GM23338 (cell line): ENCODE measurements at regions not wholly inside any gene's neighbourhood (a gene's known extent, or its start where the extent isn't known, plus 50 kb on each side); places are given as distances from the start of the nearest gene placed in this dataset.

Source experiments
- ATAC-seq: fragments of 200-7000 bp; cut with Tn5 transposase; 3 replicates; pipeline ENCODE4 v1.9.1; 2020
- DNase-seq: peaks from one replicate; pipeline ENCODE4 v3.0.0-alpha.2; 2015; ENCODE audit warnings: low spot score
- H2AFZ ChIP-seq: fragments of 200-600 bp; sonication (generic); 2 replicates; pipeline ENCODE4 v1.8.0; 2016; ENCODE audit warnings: antibody characterized with exemption, mild to moderate bottlenecking, moderate library complexity
- H3F3A ChIP-seq: fragments of 200-600 bp; sonication (generic); replicated peaks from 2 replicates; pipeline ENCODE4 v1.8.0; 2017; ENCODE audit warnings: antibody characterized with exemption, mixed run types, low read depth
- H3K27ac ChIP-seq: fragments of 200-600 bp; sonication (generic); 2 replicates; pipeline ENCODE4 v1.6.1; 2016; ENCODE audit warnings: low read depth
- H3K27me3 ChIP-seq: fragments of 200-600 bp; sonication (generic); 2 replicates; pipeline ENCODE4 v1.8.0; 2016; ENCODE audit warnings: mild to moderate bottlenecking, mixed run types, moderate library complexity; ENCODE audit not compliant: insufficient read depth
- H3K36me3 ChIP-seq: fragments of 200-600 bp; sonication (generic); 2 replicates; pipeline ENCODE4 v1.8.0; 2016; ENCODE audit warnings: mild to moderate bottlenecking; ENCODE audit not compliant: insufficient read depth
- H3K4me1 ChIP-seq: fragments of 200-600 bp; sonication (generic); 2 replicates; pipeline ENCODE4 v1.8.0; 2016; ENCODE audit warnings: mild to moderate bottlenecking, moderate library complexity; ENCODE audit not compliant: insufficient read depth
- H3K4me2 ChIP-seq: fragments of 200-600 bp; sonication (generic); 2 replicates; pipeline ENCODE4 v1.7.1; 2017; ENCODE audit warnings: mixed run types
- H3K4me3 ChIP-seq: fragments of 200-600 bp; sonication (generic); 2 replicates; pipeline ENCODE4 v1.6.1; 2016; ENCODE audit warnings: mixed run types
- H3K79me2 ChIP-seq: fragments of 200-600 bp; sonication (generic); replicated peaks from 2 replicates; pipeline ENCODE4 v1.8.0; 2017; ENCODE audit warnings: mild to moderate bottlenecking; ENCODE audit not compliant: insufficient read depth
- H3K9me2 ChIP-seq: fragments of 200-600 bp; sonication (generic); 2 replicates; pipeline ENCODE4 v1.8.0; 2017; ENCODE audit not compliant: insufficient read depth
- H4K20me1 ChIP-seq: fragments of 200-600 bp; sonication (generic); replicated peaks from 2 replicates; pipeline ENCODE4 v1.8.0; 2017; ENCODE audit warnings: mild to moderate bottlenecking; ENCODE audit not compliant: insufficient read depth
- H3K27ac Mint-ChIP-seq: 2 replicates; pipeline ENCODE4 v1.8.0; 2020; ENCODE audit warnings: inconsistent platforms, mild to moderate bottlenecking, moderate library complexity, mixed read lengths
- H3K27me3 Mint-ChIP-seq: 3 replicates; pipeline ENCODE4 v1.8.0; 2022; ENCODE audit warnings: low read depth, mild to moderate bottlenecking, moderate library complexity, mixed read lengths, inconsistent platforms; ENCODE audit not compliant: insufficient read depth, poor library complexity
- H3K36me3 Mint-ChIP-seq: 3 replicates; pipeline ENCODE4 v1.8.0; 2021; ENCODE audit warnings: low read depth, mild to moderate bottlenecking, inconsistent platforms, moderate library complexity, mixed read lengths
- H3K4me1 Mint-ChIP-seq: 3 replicates; pipeline ENCODE4 v1.8.0; 2020; ENCODE audit warnings: mild to moderate bottlenecking, inconsistent platforms, mixed read lengths
- H3K4me3 Mint-ChIP-seq: 3 replicates; pipeline ENCODE4 v1.8.0; 2021; ENCODE audit warnings: moderate library complexity, mild to moderate bottlenecking, inconsistent platforms, mixed read lengths
- H3K9me3 Mint-ChIP-seq: 3 replicates; pipeline ENCODE4 v1.8.0; 2020; ENCODE audit warnings: moderate library complexity, mild to moderate bottlenecking, inconsistent platforms, mixed read lengths
- CTCF ChIP-seq, 2 experiments: fragments of 200-600 bp in 1 of 2; sonication (generic) in 1 of 2; conservative IDR thresholded peaks; 2 replicates each; pipeline versions ENCODE4 v1.5.1 to v1.6.1; 2016 to 2017; ENCODE audit warnings: antibody characterized with exemption in 2 of 2, low read depth in 2 of 2, mild to moderate bottlenecking in 2 of 2, moderate library complexity in 1 of 2
- EZH2 ChIP-seq: fragments of 200-600 bp; sonication (generic); IDR thresholded peaks from one replicate; pipeline ENCODE4 v1.8.0; 2017; ENCODE audit warnings: antibody characterized with exemption, mild to moderate bottlenecking, low read depth; ENCODE audit not compliant: unreplicated experiment
- JUNB ChIP-seq: IDR thresholded peaks from one replicate; pipeline ENCODE4 v1.6.1; 2016; ENCODE audit warnings: antibody characterized with exemption; ENCODE audit not compliant: unreplicated experiment
- ZNF331 ChIP-seq: fragments of 250-450 bp; sonication (Bioruptor Pico); IDR thresholded peaks from 2 replicates; pipeline ENCODE4 v1.5.0; 2020; ENCODE audit warnings: low read depth, mild to moderate bottlenecking, moderate library complexity
- TF ChIP-seq, protein P1 (sequence below): IDR thresholded peaks from one replicate; pipeline ENCODE4 v1.6.1; 2018; ENCODE audit warnings: antibody characterized with exemption; ENCODE audit not compliant: unreplicated experiment
- TF ChIP-seq, protein P2 (sequence below): fragments of 250-450 bp; sonication (Bioruptor Pico); IDR thresholded peaks from 2 replicates; pipeline ENCODE4 v1.5.0; 2020; ENCODE audit warnings: mild to moderate bottlenecking, moderate library complexity

DNA sequence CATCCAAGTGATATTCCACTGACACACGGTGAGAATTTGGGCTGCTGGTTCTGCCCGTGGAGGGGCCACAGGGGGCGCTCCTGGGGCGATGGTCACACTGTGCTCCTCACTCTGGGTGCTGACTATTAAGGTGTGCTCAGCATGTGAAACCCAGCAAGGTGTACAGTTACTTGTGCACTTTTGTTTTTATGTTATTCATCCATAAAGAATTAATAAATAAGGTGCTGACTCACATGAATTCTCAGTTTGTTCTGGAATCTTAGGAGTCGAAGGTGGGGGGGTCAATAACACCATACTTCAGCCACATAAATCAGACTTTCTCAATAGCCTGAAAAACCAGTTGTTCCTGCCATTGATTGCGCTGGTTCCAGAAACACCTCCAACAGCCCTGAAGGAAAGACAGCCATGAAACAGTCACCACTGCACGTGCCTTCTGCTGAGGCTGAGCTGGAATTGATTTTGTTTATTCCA lies 53.5 kb upstream of the SPATA12 start:
- no peaks in the 10 kb centered on the region for H4K20me1 ChIP-seq
- H3K79me2 ChIP-seq = no peaks in the 10 kb centered on the region
- H3K27me3 Mint-ChIP-seq = peaks cover 3% of the 10 kb centered on the region
- H3K36me3 ChIP-seq = no peaks in the 10 kb centered on the region
- H3F3A ChIP-seq = peaks cover 8% of the 10 kb centered on the region
- no peaks in the 10 kb centered on the region for H3K9me2 ChIP-seq
- H3K4me3 Mint-ChIP-seq = no peak overlapping the region
- H3K4me3 ChIP-seq = no peak overlapping the region
- peak; percentile 67 for DNase-seq
- no peak overlapping the region; the same call in 1 of the 2 replicates for H3K27ac ChIP-seq
- TF ChIP-seq JUNB = no peak
- TF ChIP-seq ZNF331 (CRISPR knock-in tag) = no peak
- TF ChIP-seq CTCF (conservative IDR thresholded peaks at IDR 0.05; ENCODE audit: low read depth in 2 of 2) = peak; percentile 81
- peaks cover 22% of the 10 kb centered on the region for H3K4me1 Mint-ChIP-seq
- H3K27me3 ChIP-seq = no peaks in the 10 kb centered on the region
- peaks cover 3% of the 10 kb centered on the region; the same call in 2 of the 3 replicates for H3K36me3 Mint-ChIP-seq
- peak overlapping the region; percentile 38 for H3K27ac Mint-ChIP-seq
- peak; percentile 92 for ATAC-seq
- H3K4me2 ChIP-seq = no peak overlapping the region
- H2AFZ ChIP-seq = no peak overlapping the region; the same call in 1 of the 2 replicates
- no peaks in the 10 kb centered on the region for H3K9me3 Mint-ChIP-seq
- H3K4me1 ChIP-seq = peaks cover 15% of the 10 kb centered on the region

DNA sequence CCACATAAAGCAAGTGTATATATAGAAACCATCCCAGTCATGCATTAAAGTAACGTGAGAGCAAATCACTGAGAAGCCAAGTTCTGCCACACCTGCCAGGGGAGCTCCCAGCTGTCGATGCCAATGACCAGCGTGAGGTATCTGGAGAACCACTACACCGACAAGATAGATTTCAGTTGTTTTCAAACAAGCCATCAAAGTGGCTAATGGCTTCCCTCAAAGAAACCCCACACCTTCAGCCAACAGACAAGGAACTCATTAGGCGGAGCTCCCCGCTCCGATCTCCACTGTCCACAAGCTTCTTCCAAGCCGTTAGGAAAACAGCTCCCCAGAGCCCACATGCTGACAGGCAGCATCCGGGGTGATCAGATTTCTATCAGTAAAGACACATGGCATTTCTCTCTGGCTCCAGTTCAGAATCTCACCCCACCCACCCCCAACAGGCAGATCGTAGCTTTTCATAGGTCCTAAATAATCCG lies 54.2 kb upstream of the SPATA12 start:
- no peaks in the 10 kb centered on the region for H3K79me2 ChIP-seq
- H3K36me3 ChIP-seq = no peaks in the 10 kb centered on the region
- H3K9me2 ChIP-seq = no peaks in the 10 kb centered on the region
- no peaks in the 10 kb centered on the region for H4K20me1 ChIP-seq
- H3K4me2 ChIP-seq = no peak overlapping the region
- DNase-seq (peak; percentile 23), ATAC-seq (peak; percentile 34)
- peaks cover 15% of the 10 kb centered on the region for H3K4me1 ChIP-seq
- Mint-ChIP-seq H3K4me1 (peaks cover 22% of the 10 kb centered on the region), H3K36me3 (no peaks in the 10 kb centered on the region), H3K27ac (peak overlapping the region; percentile 38), H3K9me3 (no peaks in the 10 kb centered on the region), H3K4me3 (no peak overlapping the region), H3K27me3 (peaks cover 3% of the 10 kb centered on the region)
- TF ChIP-seq, protein P1, sequence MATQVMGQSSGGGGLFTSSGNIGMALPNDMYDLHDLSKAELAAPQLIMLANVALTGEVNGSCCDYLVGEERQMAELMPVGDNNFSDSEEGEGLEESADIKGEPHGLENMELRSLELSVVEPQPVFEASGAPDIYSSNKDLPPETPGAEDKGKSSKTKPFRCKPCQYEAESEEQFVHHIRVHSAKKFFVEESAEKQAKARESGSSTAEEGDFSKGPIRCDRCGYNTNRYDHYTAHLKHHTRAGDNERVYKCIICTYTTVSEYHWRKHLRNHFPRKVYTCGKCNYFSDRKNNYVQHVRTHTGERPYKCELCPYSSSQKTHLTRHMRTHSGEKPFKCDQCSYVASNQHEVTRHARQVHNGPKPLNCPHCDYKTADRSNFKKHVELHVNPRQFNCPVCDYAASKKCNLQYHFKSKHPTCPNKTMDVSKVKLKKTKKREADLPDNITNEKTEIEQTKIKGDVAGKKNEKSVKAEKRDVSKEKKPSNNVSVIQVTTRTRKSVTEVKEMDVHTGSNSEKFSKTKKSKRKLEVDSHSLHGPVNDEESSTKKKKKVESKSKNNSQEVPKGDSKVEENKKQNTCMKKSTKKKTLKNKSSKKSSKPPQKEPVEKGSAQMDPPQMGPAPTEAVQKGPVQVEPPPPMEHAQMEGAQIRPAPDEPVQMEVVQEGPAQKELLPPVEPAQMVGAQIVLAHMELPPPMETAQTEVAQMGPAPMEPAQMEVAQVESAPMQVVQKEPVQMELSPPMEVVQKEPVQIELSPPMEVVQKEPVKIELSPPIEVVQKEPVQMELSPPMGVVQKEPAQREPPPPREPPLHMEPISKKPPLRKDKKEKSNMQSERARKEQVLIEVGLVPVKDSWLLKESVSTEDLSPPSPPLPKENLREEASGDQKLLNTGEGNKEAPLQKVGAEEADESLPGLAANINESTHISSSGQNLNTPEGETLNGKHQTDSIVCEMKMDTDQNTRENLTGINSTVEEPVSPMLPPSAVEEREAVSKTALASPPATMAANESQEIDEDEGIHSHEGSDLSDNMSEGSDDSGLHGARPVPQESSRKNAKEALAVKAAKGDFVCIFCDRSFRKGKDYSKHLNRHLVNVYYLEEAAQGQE = no peak
- no peak for TF ChIP-seq JUNB
- TF ChIP-seq, protein P2, sequence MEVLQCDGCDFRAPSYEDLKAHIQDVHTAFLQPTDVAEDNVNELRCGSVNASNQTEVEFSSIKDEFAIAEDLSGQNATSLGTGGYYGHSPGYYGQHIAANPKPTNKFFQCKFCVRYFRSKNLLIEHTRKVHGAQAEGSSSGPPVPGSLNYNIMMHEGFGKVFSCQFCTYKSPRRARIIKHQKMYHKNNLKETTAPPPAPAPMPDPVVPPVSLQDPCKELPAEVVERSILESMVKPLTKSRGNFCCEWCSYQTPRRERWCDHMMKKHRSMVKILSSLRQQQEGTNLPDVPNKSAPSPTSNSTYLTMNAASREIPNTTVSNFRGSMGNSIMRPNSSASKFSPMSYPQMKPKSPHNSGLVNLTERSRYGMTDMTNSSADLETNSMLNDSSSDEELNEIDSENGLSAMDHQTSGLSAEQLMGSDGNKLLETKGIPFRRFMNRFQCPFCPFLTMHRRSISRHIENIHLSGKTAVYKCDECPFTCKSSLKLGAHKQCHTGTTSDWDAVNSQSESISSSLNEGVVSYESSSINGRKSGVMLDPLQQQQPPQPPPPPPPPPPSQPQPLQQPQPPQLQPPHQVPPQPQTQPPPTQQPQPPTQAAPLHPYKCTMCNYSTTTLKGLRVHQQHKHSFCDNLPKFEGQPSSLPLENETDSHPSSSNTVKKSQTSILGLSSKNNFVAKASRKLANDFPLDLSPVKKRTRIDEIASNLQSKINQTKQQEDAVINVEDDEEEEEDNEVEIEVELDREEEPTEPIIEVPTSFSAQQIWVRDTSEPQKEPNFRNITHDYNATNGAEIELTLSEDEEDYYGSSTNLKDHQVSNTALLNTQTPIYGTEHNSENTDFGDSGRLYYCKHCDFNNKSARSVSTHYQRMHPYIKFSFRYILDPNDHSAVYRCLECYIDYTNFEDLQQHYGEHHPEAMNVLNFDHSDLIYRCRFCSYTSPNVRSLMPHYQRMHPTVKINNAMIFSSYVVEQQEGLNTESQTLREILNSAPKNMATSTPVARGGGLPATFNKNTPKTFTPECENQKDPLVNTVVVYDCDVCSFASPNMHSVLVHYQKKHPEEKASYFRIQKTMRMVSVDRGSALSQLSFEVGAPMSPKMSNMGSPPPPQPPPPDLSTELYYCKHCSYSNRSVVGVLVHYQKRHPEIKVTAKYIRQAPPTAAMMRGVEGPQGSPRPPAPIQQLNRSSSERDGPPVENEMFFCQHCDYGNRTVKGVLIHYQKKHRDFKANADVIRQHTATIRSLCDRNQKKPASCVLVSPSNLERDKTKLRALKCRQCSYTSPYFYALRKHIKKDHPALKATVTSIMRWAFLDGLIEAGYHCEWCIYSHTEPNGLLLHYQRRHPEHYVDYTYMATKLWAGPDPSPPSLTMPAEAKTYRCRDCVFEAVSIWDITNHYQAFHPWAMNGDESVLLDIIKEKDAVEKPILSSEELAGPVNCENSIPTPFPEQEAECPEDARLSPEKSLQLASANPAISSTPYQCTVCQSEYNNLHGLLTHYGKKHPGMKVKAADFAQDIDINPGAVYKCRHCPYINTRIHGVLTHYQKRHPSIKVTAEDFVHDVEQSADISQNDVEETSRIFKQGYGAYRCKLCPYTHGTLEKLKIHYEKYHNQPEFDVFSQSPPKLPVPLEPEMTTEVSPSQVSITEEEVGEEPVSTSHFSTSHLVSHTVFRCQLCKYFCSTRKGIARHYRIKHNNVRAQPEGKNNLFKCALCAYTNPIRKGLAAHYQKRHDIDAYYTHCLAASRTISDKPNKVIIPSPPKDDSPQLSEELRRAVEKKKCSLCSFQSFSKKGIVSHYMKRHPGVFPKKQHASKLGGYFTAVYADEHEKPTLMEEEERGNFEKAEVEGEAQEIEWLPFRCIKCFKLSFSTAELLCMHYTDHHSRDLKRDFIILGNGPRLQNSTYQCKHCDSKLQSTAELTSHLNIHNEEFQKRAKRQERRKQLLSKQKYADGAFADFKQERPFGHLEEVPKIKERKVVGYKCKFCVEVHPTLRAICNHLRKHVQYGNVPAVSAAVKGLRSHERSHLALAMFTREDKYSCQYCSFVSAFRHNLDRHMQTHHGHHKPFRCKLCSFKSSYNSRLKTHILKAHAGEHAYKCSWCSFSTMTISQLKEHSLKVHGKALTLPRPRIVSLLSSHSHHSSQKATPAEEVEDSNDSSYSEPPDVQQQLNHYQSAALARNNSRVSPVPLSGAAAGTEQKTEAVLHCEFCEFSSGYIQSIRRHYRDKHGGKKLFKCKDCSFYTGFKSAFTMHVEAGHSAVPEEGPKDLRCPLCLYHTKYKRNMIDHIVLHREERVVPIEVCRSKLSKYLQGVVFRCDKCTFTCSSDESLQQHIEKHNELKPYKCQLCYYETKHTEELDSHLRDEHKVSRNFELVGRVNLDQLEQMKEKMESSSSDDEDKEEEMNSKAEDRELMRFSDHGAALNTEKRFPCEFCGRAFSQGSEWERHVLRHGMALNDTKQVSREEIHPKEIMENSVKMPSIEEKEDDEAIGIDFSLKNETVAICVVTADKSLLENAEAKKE (CRISPR knock-in tag) = no peak
- no peak for TF ChIP-seq ZNF331 (CRISPR knock-in tag)
- TF ChIP-seq EZH2 = no peak
- no peak overlapping the region; the same call in 1 of the 2 replicates for H2AFZ ChIP-seq
- no peak overlapping the region for H3K4me3 ChIP-seq
- H3K27me3 ChIP-seq = no peaks in the 10 kb centered on the region
- peaks cover 8% of the 10 kb centered on the region for H3F3A ChIP-seq
- no peak overlapping the region for H3K27ac ChIP-seq
